HCT116 (cell line): ENCODE measurements at regions not wholly inside any gene's neighbourhood (a gene's known extent, or its start where the extent isn't known, plus 50 kb on each side); places are given as distances from the start of the nearest gene placed in this dataset.

Experiments
- ATAC-seq: fragments of 200-7000 bp; cut with Tn5 transposase; 2 replicates; pipeline ENCODE4 v1.9.1; 2020; ENCODE audit warnings: mild to moderate bottlenecking, moderate library complexity
- BruUV-seq: library from RNA; stranded (reverse); fragments of 400-500 nt; replicated peaks from 2 replicates; lab custom pipeline; 2021; lab: Mats Ljungman, UMichigan
- CTCF ChIA-PET: fragments of 300-600 bp; sonication (Branson Sonifier 250); formaldehyde crosslinking; loops from one replicate; lab custom pipeline; 2021; ENCODE audit warnings: antibody characterized with exemption; lab: Charles Lee
- POLR2A ChIA-PET: fragments of 300-600, 350-600 bp; sonication (Branson Sonifier 250); formaldehyde crosslinking; loops from one replicate; lab custom pipeline; 2021; ENCODE audit warnings: antibody characterized with exemption; lab: Charles Lee
- RAD21 ChIA-PET, 2 experiments: fragments of 300-600 bp; sonication (Branson Sonifier 250); formaldehyde crosslinking; loops; one replicate each; lab custom pipeline; 2023; ENCODE audit warnings: low total read pairs in 2 of 2; ENCODE audit not compliant: uncharacterized antibody in 2 of 2, unreplicated experiment in 2 of 2, low non-redundant PET in 1 of 2; lab: Charles Lee
- DNase-seq: peaks from one replicate; pipeline ENCODE4 v3.0.0-alpha.2; 2010; ENCODE audit warnings: low read depth, low spot score
- H2AFZ ChIP-seq: fragments of 200-600 bp; shearing (Covaris generic), sonication (generic); 2 replicates; pipeline ENCODE4 v1.6.1; 2017; ENCODE audit warnings: low read depth, mixed run types, mixed read lengths, antibody characterized with exemption, low read length; ENCODE audit not compliant: poor library complexity, severe bottlenecking
- H3K27ac ChIP-seq: 2 replicates; pipeline ENCODE4 v1.5.1; 2012; ENCODE audit warnings: low read depth, low read length
- H3K27me3 ChIP-seq: fragments of 200-600 bp; sonication (generic); 2 replicates; pipeline ENCODE4 v1.6.1; 2016; ENCODE audit warnings: mixed run types, low read length, mixed read lengths; ENCODE audit not compliant: insufficient read depth
- H3K36me3 ChIP-seq, 2 experiments: fragments of 200-500 bp in 1 of 2; fragments of 200-600 bp in 1 of 2; sonication (Bioruptor generic) in 1 of 2; sonication (generic) in 1 of 2; 2 replicates each; pipeline versions ENCODE4 v1.5.1 to v1.6.1; 2014 to 2016; ENCODE audit warnings: low read length in 2 of 2, inconsistent platforms in 1 of 2, mixed read lengths in 1 of 2, mixed run types in 1 of 2; ENCODE audit not compliant: insufficient read depth in 2 of 2, control insufficient read depth in 1 of 2
- H3K4me1 ChIP-seq, 2 experiments: fragments of 200-600 bp in 1 of 2; sonication (generic) in 1 of 2; 2 replicates each; pipeline versions ENCODE4 v1.5.1 to v1.6.1; 2012 to 2017; ENCODE audit warnings: low read length in 2 of 2, inconsistent platforms in 1 of 2, mild to moderate bottlenecking in 1 of 2, mixed read lengths in 1 of 2, mixed run types in 1 of 2, moderate library complexity in 1 of 2; ENCODE audit not compliant: insufficient read depth in 2 of 2, control insufficient read depth in 1 of 2
- H3K4me2 ChIP-seq: fragments of 200-600 bp; sonication (generic); 2 replicates; pipeline ENCODE4 v1.6.1; 2017; ENCODE audit warnings: mixed run types, low read length, mixed read lengths
- H3K4me3 ChIP-seq, 2 experiments: fragments of 200-600 bp in 1 of 2; sonication (generic) in 1 of 2; replicated peaks in 1 of 2; 2 replicates each; pipeline ENCODE4 v1.5.1; 2011 to 2016; ENCODE audit warnings: low read length in 2 of 2, control low read depth in 1 of 2, low read depth in 1 of 2, mild to moderate bottlenecking in 1 of 2, mixed read lengths in 1 of 2, mixed run types in 1 of 2
- H3K79me2 ChIP-seq: fragments of 200-600 bp; sonication (generic); 2 replicates; pipeline ENCODE4 v1.6.1; 2017; ENCODE audit warnings: mild to moderate bottlenecking, mixed run types, low read length, moderate library complexity, mixed read lengths; ENCODE audit not compliant: insufficient read depth
- H3K9ac ChIP-seq: fragments of 200-600 bp; sonication (generic); 2 replicates; pipeline ENCODE4 v1.6.1; 2016; ENCODE audit warnings: low read length, mixed read lengths
- H3K9me2 ChIP-seq: fragments of 200-600 bp; sonication (generic), shearing (Covaris generic); 2 replicates; pipeline ENCODE4 v1.6.1; 2017; ENCODE audit warnings: mixed run types, mild to moderate bottlenecking, moderate library complexity; ENCODE audit not compliant: insufficient read depth
- H3K9me3 ChIP-seq, 2 experiments: fragments of 200-500 bp in 1 of 2; fragments of 200-600 bp in 1 of 2; sonication (Bioruptor generic) in 1 of 2; sonication (generic) in 1 of 2; 2 replicates each; pipeline ENCODE4 v1.6.1; 2014 to 2017; ENCODE audit warnings: low read length in 2 of 2, mixed read lengths in 2 of 2, inconsistent platforms in 1 of 2, low read depth in 1 of 2, mild to moderate bottlenecking in 1 of 2, mixed run types in 1 of 2, moderate library complexity in 1 of 2; ENCODE audit not compliant: control insufficient read depth in 1 of 2, insufficient read depth in 1 of 2
- H4K20me1 ChIP-seq: fragments of 200-600 bp; sonication (generic), shearing (Covaris generic); 2 replicates; pipeline ENCODE4 v1.6.1; 2017; ENCODE audit warnings: mixed run types, mild to moderate bottlenecking, moderate library complexity; ENCODE audit not compliant: insufficient read depth
- CBX3 ChIP-seq: IDR thresholded peaks from 2 replicates; pipeline ENCODE4 v1.6.1; 2012; ENCODE audit warnings: low read depth
- ELF1 ChIP-seq: IDR thresholded peaks from 2 replicates; pipeline ENCODE4 v1.6.1; 2012; ENCODE audit warnings: low read depth, borderline replicate concordance
- EZH2 ChIP-seq: fragments of 200-600 bp; sonication (generic); IDR thresholded peaks from 2 replicates; pipeline ENCODE4 v1.6.1; 2017; ENCODE audit warnings: antibody characterized with exemption, mixed run types
- EZH2phosphoT487 ChIP-seq: fragments of 200-600 bp; IDR thresholded peaks from 2 replicates; pipeline ENCODE4 v1.6.1; 2018; ENCODE audit warnings: antibody characterized with exemption, borderline replicate concordance
- FOSL1 ChIP-seq: IDR thresholded peaks from 2 replicates; pipeline ENCODE4 v1.6.1; 2012; ENCODE audit warnings: low read depth
- JUND ChIP-seq: IDR thresholded peaks from 2 replicates; pipeline ENCODE4 v1.6.1; 2012
- RAD21 ChIP-seq: IDR thresholded peaks from 2 replicates; pipeline ENCODE4 v1.6.1; 2012; ENCODE audit warnings: low read depth, mild to moderate bottlenecking
- SIN3A ChIP-seq: IDR thresholded peaks from 2 replicates; pipeline ENCODE4 v1.6.1; 2012; ENCODE audit warnings: low read depth
- SP1 ChIP-seq: IDR thresholded peaks from 2 replicates; pipeline ENCODE4 v1.6.1; 2012; ENCODE audit warnings: low read depth
- SRF ChIP-seq: IDR thresholded peaks from 2 replicates; pipeline ENCODE4 v1.6.1; 2012; ENCODE audit warnings: low read depth
- YY1 ChIP-seq: IDR thresholded peaks from 2 replicates; pipeline ENCODE4 v1.6.1; 2011; ENCODE audit warnings: low read length, low read depth, moderate library complexity, mild to moderate bottlenecking; ENCODE audit not compliant: insufficient replicate concordance; ENCODE audit errors: extremely low read depth
- ZFX ChIP-seq: fragments of 450-650 bp; IDR thresholded peaks from 2 replicates; pipeline ENCODE4 v1.6.1; 2017
- intact Hi-C: fragments of 100-400 bp; cut with micrococcal nuclease; formaldehyde crosslinking; loops from 2 replicates; pipeline ENCODE4 v1.10.0; 2022
- TF ChIP-seq, protein P1 (sequence below): IDR thresholded peaks from 2 replicates; pipeline ENCODE4 v1.6.1; 2012
- TF ChIP-seq, protein P2 (sequence below): IDR thresholded peaks from 2 replicates; pipeline ENCODE4 v1.6.1; 2012
- TF ChIP-seq, protein P3 (sequence below), 3 experiments: fragments of 200-600 bp in 1 of 3; sonication (generic) in 1 of 3; IDR thresholded peaks in 2 of 3; conservative IDR thresholded peaks in 1 of 3; 2 replicates each; pipeline ENCODE4 v1.5.1; 2012 to 2017; ENCODE audit warnings: low read depth in 2 of 3, low read length in 2 of 3, antibody characterized with exemption in 1 of 3, borderline replicate concordance in 1 of 3, control low read depth in 1 of 3, mild to moderate bottlenecking in 1 of 3, mixed read lengths in 1 of 3, mixed run types in 1 of 3, moderate library complexity in 1 of 3; ENCODE audit not compliant: insufficient read depth in 1 of 3
- TF ChIP-seq, protein P4 (sequence below): IDR thresholded peaks from 2 replicates; pipeline ENCODE4 v1.6.1; 2011; ENCODE audit warnings: mild to moderate bottlenecking, low read length, moderate library complexity; ENCODE audit not compliant: insufficient replicate concordance; ENCODE audit errors: extremely low read depth

DNA sequence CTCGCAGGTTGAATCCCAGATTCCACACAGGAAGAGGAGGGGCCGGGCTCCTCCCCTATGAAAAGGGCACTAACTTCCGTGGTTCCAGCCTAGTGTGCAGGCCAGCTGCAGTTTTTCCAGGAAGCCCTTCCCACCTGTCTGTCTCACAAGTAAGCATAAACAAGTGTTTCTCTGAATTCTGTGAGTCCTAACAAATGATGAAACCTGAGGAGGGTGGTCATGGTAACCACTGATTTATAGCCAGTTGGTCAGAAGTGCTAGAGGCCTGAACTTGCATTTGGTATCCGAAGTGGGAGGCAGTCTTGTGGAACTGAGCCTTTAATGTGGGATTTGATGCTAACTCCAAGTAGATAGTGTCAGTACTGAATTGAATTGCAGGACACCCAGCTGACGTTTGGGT lies 54.7 kb upstream of the STEAP4 start:
- Histone ChIP-seq H3K79me2 (no peaks in the 10 kb centered on the region), H3K9ac (no peak overlapping the region), H4K20me1 (no peaks in the 10 kb centered on the region), H3K9me2 (no peaks in the 10 kb centered on the region), H3K4me2 (no peak overlapping the region), H3K27ac (no peak overlapping the region), H3K4me1 (no peaks in the 10 kb centered on the region), H2AFZ (no peak overlapping the region), H3K4me3 (no peak overlapping the region), H3K27me3 (no peaks in the 10 kb centered on the region), H3K36me3 (no peaks in the 10 kb centered on the region), H3K9me3 (peaks cover 0 to 6% of the 10 kb centered on the region in 2 experiments; a peak in 1 of 4 replicates)
- no peak for DNase-seq
- ChIA-PET RAD21 (no interaction called here), POLR2A (no interaction called here), CTCF (interaction anchor here (7.7 kb wide), 1 partner anchor 118 kb away, joined by 63 read pairs; no protein-coding TSS in a partner anchor)
- no peak for ATAC-seq
- intact Hi-C loops = no loop called here
- BruUV-seq = no TSS peak
- no peak for TF ChIP-seq SP1
- TF ChIP-seq EZH2phosphoT487 = no peak
- no peak for TF ChIP-seq SRF
- no peak for TF ChIP-seq ELF1

DNA sequence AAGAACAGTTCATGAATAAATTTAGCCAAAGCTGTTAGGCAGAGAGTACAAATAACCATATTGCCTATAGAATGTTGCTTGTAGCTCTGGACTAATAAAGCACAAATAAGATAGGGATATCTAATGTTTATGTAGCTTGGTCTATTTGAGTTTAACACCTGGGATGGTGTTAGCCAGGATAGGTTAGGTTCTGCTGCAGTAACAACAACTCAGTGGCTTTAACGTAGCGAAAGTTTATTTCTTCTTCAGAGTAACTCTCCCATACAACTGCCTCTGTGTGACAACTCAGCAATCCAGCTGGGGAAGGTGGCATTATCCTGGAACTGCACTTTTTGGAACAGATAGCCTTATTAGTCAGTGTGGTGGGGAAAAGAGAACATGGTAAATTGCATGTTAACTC lies 52.2 kb upstream of the STEAP4 start:
- Histone ChIP-seq H3K27me3 (no peaks in the 10 kb centered on the region), H3K27ac (no peak overlapping the region), H3K9ac (no peak overlapping the region), H2AFZ (no peak overlapping the region), H3K4me1 (no peaks in the 10 kb centered on the region), H3K9me3 (peaks cover 0 to 6% of the 10 kb centered on the region in 2 experiments; a peak in 1 of 4 replicates), H3K9me2 (no peaks in the 10 kb centered on the region), H4K20me1 (no peaks in the 10 kb centered on the region), H3K4me2 (no peak overlapping the region), H3K79me2 (no peaks in the 10 kb centered on the region), H3K4me3 (no peak overlapping the region), H3K36me3 (no peaks in the 10 kb centered on the region)
- ChIA-PET CTCF (interaction anchor here (7.7 kb wide), 1 partner anchor 116 kb away, joined by 63 read pairs; no protein-coding TSS in a partner anchor), POLR2A (no interaction called here), RAD21 (no interaction called here)
- ATAC-seq (no peak), DNase-seq (no peak)
- BruUV-seq = no TSS peak
- intact Hi-C loops = loop anchor here (1.0 to 10.0 kb wide), 2 partner anchors 116 to 564 kb away; no protein-coding TSS in a partner anchor
- TF ChIP-seq RAD21 (no peak), EZH2phosphoT487 (no peak), CBX3 (no peak), JUND (no peak), ZFX (no peak), SRF (no peak), SIN3A (no peak), FOSL1 (no peak), YY1 (no peak), EZH2 (no peak), ELF1 (no peak)
- TF ChIP-seq, protein P1, sequence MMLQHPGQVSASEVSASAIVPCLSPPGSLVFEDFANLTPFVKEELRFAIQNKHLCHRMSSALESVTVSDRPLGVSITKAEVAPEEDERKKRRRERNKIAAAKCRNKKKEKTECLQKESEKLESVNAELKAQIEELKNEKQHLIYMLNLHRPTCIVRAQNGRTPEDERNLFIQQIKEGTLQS = no peak
- TF ChIP-seq, protein P2, sequence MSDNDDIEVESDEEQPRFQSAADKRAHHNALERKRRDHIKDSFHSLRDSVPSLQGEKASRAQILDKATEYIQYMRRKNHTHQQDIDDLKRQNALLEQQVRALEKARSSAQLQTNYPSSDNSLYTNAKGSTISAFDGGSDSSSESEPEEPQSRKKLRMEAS = no peak
- TF ChIP-seq, protein P3, sequence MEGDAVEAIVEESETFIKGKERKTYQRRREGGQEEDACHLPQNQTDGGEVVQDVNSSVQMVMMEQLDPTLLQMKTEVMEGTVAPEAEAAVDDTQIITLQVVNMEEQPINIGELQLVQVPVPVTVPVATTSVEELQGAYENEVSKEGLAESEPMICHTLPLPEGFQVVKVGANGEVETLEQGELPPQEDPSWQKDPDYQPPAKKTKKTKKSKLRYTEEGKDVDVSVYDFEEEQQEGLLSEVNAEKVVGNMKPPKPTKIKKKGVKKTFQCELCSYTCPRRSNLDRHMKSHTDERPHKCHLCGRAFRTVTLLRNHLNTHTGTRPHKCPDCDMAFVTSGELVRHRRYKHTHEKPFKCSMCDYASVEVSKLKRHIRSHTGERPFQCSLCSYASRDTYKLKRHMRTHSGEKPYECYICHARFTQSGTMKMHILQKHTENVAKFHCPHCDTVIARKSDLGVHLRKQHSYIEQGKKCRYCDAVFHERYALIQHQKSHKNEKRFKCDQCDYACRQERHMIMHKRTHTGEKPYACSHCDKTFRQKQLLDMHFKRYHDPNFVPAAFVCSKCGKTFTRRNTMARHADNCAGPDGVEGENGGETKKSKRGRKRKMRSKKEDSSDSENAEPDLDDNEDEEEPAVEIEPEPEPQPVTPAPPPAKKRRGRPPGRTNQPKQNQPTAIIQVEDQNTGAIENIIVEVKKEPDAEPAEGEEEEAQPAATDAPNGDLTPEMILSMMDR (IDR thresholded peaks at IDR 0.05 in 2 of 3, conservative IDR thresholded peaks at IDR 0.05 in 1 of 3; ENCODE audit: borderline replicate concordance in 1 of 3, insufficient read depth in 1 of 3, low read depth in 2 of 3, low read length in 2 of 3) = no peak
- TF ChIP-seq, protein P4, sequence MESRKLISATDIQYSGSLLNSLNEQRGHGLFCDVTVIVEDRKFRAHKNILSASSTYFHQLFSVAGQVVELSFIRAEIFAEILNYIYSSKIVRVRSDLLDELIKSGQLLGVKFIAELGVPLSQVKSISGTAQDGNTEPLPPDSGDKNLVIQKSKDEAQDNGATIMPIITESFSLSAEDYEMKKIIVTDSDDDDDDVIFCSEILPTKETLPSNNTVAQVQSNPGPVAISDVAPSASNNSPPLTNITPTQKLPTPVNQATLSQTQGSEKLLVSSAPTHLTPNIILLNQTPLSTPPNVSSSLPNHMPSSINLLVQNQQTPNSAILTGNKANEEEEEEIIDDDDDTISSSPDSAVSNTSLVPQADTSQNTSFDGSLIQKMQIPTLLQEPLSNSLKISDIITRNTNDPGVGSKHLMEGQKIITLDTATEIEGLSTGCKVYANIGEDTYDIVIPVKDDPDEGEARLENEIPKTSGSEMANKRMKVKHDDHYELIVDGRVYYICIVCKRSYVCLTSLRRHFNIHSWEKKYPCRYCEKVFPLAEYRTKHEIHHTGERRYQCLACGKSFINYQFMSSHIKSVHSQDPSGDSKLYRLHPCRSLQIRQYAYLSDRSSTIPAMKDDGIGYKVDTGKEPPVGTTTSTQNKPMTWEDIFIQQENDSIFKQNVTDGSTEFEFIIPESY = no peak
